ENCODE measurements at regions not wholly inside any gene's neighbourhood (a gene's known extent, or its start where the extent isn't known, plus 50 kb on each side); places are given as distances from the start of the nearest gene placed in this dataset.

DNA sequence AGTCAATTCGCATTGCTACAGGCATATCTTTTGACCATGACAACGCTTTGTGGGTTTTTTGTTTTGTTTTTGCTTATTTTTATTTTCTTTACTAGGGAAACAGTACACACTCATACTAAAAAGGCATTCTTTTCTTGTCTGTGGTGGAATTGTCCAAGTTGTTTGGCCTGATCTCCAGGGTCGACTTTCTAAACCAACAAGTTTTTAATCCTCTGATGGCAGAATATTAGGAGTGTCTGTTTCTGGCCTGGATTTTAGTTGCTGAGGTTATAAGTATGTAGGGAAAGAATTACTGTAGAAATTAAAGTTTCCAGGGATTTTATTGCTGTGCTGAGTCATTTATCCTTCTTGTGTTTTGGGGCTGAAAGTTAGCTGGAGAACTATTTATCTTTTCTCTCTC lies 218.5 kb downstream of the TAF11L14 start:
- TF ChIP-seq FOXA1 (IDR thresholded peaks at IDR 0.05) (no peak), FOXA1 (CRISPR knock-in tag; IDR thresholded peaks at IDR 0.05) (no peak), EZH2 (conservative IDR thresholded peaks at IDR 0.05; ENCODE audit: low read depth, low read length) (no peak), ZNF619 (CRISPR knock-in tag; IDR thresholded peaks at IDR 0.05) (no peak), CENPX (CRISPR knock-in tag; IDR thresholded peaks at IDR 0.05) (no peak), MAFK (conservative IDR thresholded peaks at IDR 0.05 in 1 of 2, IDR thresholded peaks at IDR 0.05 in 1 of 2; ENCODE audit: low read length in 2 of 2) (no peak), CEBPB (IDR thresholded peaks at IDR 0.05; ENCODE audit: borderline replicate concordance, low read depth, low read length) (no peak)
- TF ChIP-seq, protein P1, sequence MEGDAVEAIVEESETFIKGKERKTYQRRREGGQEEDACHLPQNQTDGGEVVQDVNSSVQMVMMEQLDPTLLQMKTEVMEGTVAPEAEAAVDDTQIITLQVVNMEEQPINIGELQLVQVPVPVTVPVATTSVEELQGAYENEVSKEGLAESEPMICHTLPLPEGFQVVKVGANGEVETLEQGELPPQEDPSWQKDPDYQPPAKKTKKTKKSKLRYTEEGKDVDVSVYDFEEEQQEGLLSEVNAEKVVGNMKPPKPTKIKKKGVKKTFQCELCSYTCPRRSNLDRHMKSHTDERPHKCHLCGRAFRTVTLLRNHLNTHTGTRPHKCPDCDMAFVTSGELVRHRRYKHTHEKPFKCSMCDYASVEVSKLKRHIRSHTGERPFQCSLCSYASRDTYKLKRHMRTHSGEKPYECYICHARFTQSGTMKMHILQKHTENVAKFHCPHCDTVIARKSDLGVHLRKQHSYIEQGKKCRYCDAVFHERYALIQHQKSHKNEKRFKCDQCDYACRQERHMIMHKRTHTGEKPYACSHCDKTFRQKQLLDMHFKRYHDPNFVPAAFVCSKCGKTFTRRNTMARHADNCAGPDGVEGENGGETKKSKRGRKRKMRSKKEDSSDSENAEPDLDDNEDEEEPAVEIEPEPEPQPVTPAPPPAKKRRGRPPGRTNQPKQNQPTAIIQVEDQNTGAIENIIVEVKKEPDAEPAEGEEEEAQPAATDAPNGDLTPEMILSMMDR (CRISPR knock-in tag; IDR thresholded peaks at IDR 0.05): no peak
- TF ChIP-seq, protein P2, sequence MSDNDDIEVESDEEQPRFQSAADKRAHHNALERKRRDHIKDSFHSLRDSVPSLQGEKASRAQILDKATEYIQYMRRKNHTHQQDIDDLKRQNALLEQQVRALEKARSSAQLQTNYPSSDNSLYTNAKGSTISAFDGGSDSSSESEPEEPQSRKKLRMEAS (IDR thresholded peaks at IDR 0.05): no peak

All from HepG2 (cell line).